ENCODE measurements at regions not wholly inside any gene's neighbourhood (a gene's known extent, or its start where the extent isn't known, plus 50 kb on each side); places are given as distances from the start of the nearest gene placed in this dataset.

DNA sequence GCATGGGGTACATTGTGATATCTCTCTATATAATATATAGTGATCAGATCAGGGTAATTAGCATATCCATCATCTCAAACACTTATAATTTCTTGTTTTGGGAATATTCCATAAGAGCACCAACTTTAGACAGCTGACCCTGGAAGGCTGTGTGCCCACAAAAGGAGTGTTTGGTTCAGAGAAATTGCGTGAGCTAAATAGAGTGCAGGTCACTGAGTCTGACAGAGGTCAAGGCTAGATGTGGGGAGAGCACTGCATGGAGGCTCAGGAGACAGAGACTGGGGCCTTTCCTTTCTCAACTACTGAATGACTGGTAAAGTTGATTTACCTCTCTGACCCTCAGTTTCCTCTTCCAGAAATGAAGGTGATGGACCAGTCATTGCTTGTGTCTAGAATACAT lies 114.9 kb upstream of the ADGRF1 start (continued):
- TF ChIP-seq DMTF1 (CRISPR knock-in tag; IDR thresholded peaks at IDR 0.05) (no peak), SCMH1 (CRISPR knock-in tag; IDR thresholded peaks at IDR 0.05; ENCODE audit: borderline replicate concordance) (no peak), ZMYM4 (CRISPR knock-in tag; IDR thresholded peaks at IDR 0.05) (peak; percentile 32; the same call in 1 of the 2 replicates), THYN1 (CRISPR knock-in tag; IDR thresholded peaks at IDR 0.05; ENCODE audit: borderline replicate concordance, low read depth) (no peak), ZNF670 (CRISPR knock-in tag; IDR thresholded peaks at IDR 0.05; ENCODE audit: borderline replicate concordance) (no peak), SRSF1 (optimal IDR thresholded peaks at IDR 0.05; ENCODE audit: low read depth, low read length) (no peak), ZNF280D (CRISPR knock-in tag; IDR thresholded peaks at IDR 0.05) (no peak), SRSF9 (IDR thresholded peaks at IDR 0.05; ENCODE audit: borderline replicate concordance, insufficient read depth, low read depth, low read length, poor library complexity, severe bottlenecking) (no peak), CAMTA2 (CRISPR knock-in tag; IDR thresholded peaks at IDR 0.05; ENCODE audit: borderline replicate concordance) (no peak), SNAI1 (CRISPR knock-in tag; IDR thresholded peaks at IDR 0.05; ENCODE audit: borderline replicate concordance) (no peak), ZFP36L1 (CRISPR knock-in tag; IDR thresholded peaks at IDR 0.05) (no peak), ZKSCAN8 (CRISPR knock-in tag; IDR thresholded peaks at IDR 0.05; ENCODE audit: borderline replicate concordance) (no peak), ZBTB21 (CRISPR knock-in tag; IDR thresholded peaks at IDR 0.05) (no peak), TARDBP (CRISPR knock-in tag; IDR thresholded peaks at IDR 0.05) (no peak), PPARG (CRISPR knock-in tag; conservative IDR thresholded peaks at IDR 0.05) (peak; percentile 57), MAFF (IDR thresholded peaks at IDR 0.05; ENCODE audit: low read depth, low read length) (no peak), ZFP36L2 (CRISPR knock-in tag; IDR thresholded peaks at IDR 0.05) (no peak), GATAD1 (CRISPR knock-in tag; IDR thresholded peaks at IDR 0.05) (0 out of 2 replicates have a peak, but pooled peaks have one; percentile 26), KLF15 (CRISPR knock-in tag; IDR thresholded peaks at IDR 0.05; ENCODE audit: borderline replicate concordance) (no peak), EED (CRISPR knock-in tag; IDR thresholded peaks at IDR 0.05) (no peak), ZFP62 (CRISPR knock-in tag; IDR thresholded peaks at IDR 0.05) (no peak)
- TF ChIP-seq, protein P1, sequence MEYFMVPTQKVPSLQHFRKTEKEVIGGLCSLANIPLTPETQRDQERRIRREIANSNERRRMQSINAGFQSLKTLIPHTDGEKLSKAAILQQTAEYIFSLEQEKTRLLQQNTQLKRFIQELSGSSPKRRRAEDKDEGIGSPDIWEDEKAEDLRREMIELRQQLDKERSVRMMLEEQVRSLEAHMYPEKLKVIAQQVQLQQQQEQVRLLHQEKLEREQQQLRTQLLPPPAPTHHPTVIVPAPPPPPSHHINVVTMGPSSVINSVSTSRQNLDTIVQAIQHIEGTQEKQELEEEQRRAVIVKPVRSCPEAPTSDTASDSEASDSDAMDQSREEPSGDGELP (IDR thresholded peaks at IDR 0.05; ENCODE audit: borderline replicate concordance, low read depth), result peak; percentile 40; the same call in 1 of the 2 replicates
- TF ChIP-seq, protein P2, sequence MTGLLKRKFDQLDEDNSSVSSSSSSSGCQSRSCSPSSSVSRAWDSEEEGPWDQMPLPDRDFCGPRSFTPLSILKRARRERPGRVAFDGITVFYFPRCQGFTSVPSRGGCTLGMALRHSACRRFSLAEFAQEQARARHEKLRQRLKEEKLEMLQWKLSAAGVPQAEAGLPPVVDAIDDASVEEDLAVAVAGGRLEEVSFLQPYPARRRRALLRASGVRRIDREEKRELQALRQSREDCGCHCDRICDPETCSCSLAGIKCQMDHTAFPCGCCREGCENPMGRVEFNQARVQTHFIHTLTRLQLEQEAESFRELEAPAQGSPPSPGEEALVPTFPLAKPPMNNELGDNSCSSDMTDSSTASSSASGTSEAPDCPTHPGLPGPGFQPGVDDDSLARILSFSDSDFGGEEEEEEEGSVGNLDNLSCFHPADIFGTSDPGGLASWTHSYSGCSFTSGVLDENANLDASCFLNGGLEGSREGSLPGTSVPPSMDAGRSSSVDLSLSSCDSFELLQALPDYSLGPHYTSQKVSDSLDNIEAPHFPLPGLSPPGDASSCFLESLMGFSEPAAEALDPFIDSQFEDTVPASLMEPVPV (CRISPR knock-in tag; IDR thresholded peaks at IDR 0.05), result no peak
